ENCODE measurements at regions not wholly inside any gene's neighbourhood (a gene's known extent, or its start where the extent isn't known, plus 50 kb on each side); places are given as distances from the start of the nearest gene placed in this dataset.

- TF ChIP-seq, protein P1, sequence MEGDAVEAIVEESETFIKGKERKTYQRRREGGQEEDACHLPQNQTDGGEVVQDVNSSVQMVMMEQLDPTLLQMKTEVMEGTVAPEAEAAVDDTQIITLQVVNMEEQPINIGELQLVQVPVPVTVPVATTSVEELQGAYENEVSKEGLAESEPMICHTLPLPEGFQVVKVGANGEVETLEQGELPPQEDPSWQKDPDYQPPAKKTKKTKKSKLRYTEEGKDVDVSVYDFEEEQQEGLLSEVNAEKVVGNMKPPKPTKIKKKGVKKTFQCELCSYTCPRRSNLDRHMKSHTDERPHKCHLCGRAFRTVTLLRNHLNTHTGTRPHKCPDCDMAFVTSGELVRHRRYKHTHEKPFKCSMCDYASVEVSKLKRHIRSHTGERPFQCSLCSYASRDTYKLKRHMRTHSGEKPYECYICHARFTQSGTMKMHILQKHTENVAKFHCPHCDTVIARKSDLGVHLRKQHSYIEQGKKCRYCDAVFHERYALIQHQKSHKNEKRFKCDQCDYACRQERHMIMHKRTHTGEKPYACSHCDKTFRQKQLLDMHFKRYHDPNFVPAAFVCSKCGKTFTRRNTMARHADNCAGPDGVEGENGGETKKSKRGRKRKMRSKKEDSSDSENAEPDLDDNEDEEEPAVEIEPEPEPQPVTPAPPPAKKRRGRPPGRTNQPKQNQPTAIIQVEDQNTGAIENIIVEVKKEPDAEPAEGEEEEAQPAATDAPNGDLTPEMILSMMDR (IDR thresholded peaks at IDR 0.05) = no peak
- no peak for TF ChIP-seq POLR2A (IDR thresholded peaks at IDR 0.05)
- TF ChIP-seq EP300 (IDR thresholded peaks at IDR 0.05) = no peak
These were observed 884.2 kb downstream of the FLRT2 start for GRCh38 chr14:86414146-86414545.
